Right atrium auricular region (tissue), 2 donors: ENCODE measurements at regions not wholly inside any gene's neighbourhood (a gene's known extent, or its start where the extent isn't known, plus 50 kb on each side); places are given as distances from the start of the nearest gene placed in this dataset.
"Not testable (repeated sequence)": the region's sequence is repeated elsewhere in the genome, so short reads cannot be mapped to it uniquely, and the experiment has no call there.

Source experiments
- DNase-seq: peaks from one replicate; pipeline ENCODE4 v3.0.0-alpha.2; 2019; ENCODE audit warnings: low spot score
- H3K27ac ChIP-seq, 2 donors: fragments of 200-600 bp; sonication (generic); 1 replicate in 1 of 2; 2 replicates in 1 of 2; pipeline ENCODE4 v1.5.1; 2016 to 2019
- H3K27me3 ChIP-seq, 2 donors: fragments of 200-600 bp; sonication (generic); one replicate each; pipeline versions ENCODE4 v1.5.1 to v1.6.0; 2017 to 2019
- H3K36me3 ChIP-seq: fragments of 200-600 bp; sonication (generic); one replicate; pipeline ENCODE4 v1.5.1; 2016
- H3K4me1 ChIP-seq, 2 donors: fragments of 200-600 bp; sonication (generic); one replicate each; pipeline versions ENCODE4 v1.5.1 to v1.6.0; 2017 to 2019
- H3K4me3 ChIP-seq, 2 donors: fragments of 200-600 bp; sonication (generic); 1 replicate in 1 of 2; 2 replicates in 1 of 2; pipeline ENCODE4 v1.5.1; 2017 to 2019; ENCODE audit warnings: mild to moderate bottlenecking in 1 of 2, moderate library complexity in 1 of 2
- H3K9me3 ChIP-seq, 2 donors: fragments of 200-600 bp; sonication (generic); one replicate each; pipeline ENCODE4 v1.5.1; 2019
- CTCF ChIP-seq, 2 donors: fragments of 200-600 bp; sonication (generic); IDR thresholded peaks; one replicate each; pipeline ENCODE4 v1.5.1; 2019; ENCODE audit warnings: antibody characterized with exemption in 2 of 2

DNA sequence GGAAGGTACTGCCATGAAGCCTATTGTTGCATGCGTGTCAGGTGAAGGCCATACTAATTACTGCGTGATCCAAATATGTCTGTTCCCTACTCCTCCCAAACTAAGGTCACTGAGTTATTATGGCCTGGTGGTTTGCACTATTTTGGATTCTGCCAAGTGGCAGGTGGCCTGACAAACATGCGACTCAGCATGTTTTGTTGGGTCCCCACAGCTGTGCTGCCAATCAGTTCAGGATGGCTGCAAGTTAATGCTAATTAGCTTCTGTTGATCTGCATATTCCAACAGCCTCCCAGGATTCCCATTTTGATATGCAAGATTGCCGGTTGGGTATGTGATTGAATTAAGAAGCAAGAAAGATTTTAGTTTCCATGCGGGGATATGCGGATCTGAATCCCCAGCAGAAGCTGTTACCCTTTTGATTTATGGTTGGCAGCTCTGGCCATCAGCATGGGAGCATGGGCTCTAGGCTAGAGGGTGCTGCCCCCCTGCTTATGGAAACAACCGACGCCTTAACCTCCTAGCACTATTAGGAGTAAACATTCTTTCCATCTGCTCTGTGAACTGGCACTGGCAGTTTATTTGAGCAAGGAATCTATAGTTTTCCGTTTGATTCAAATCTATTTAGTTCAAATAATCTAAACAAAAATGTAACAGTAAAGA is 429.8 kb upstream of the C1orf87 start:
- no peak for DNase-seq
- Histone ChIP-seq H3K36me3 (no peaks in the 10 kb centered on the region), H3K4me3 (no peak overlapping the region), H3K9me3 (peaks cover 0 to 21% of the 10 kb centered on the region in 2 donors), H3K27ac (no peak overlapping the region), H3K4me1 (no peaks in the 10 kb centered on the region), H3K27me3 (no peaks in the 10 kb centered on the region)
- no peak for TF ChIP-seq CTCF (IDR thresholded peaks at IDR 0.05)

DNA sequence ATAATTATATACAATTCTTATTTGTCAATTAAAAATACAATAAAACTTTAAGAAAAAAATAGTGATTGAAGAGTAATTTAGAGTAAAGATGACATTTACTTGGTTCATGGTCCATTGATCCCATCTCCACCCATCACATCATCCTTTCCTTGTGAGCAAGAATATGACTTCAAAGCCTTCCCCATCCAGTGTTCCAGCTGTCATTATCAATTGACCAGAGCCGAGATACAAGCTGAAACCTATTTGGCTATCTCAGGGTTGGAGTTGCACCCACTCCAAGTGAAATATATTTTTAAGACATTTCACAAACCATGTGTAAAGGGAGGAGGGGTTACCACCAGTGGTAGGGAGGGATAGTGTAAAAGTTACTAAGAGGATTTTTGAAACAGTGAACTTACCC is 428.9 kb upstream of the C1orf87 start:
- Histone ChIP-seq H3K4me1 (no peaks in the 10 kb centered on the region), H3K27me3 (no peaks in the 10 kb centered on the region), H3K36me3 (no peaks in the 10 kb centered on the region), H3K9me3 (peaks cover 0 to 30% of the 10 kb centered on the region in 2 donors), H3K27ac (no peak overlapping the region), H3K4me3 (no peak overlapping the region)
- no peak for DNase-seq
- no peak for TF ChIP-seq CTCF (IDR thresholded peaks at IDR 0.05)

GRCh38 chr1:60489916-60490480 is 416.4 kb upstream of the C1orf87 start:
- not testable (repeated sequence) for H3K9me3 ChIP-seq, H3K36me3 ChIP-seq, H3K4me3 ChIP-seq, H3K27ac ChIP-seq, H3K4me1 ChIP-seq, H3K27me3 ChIP-seq, DNase-seq

DNA sequence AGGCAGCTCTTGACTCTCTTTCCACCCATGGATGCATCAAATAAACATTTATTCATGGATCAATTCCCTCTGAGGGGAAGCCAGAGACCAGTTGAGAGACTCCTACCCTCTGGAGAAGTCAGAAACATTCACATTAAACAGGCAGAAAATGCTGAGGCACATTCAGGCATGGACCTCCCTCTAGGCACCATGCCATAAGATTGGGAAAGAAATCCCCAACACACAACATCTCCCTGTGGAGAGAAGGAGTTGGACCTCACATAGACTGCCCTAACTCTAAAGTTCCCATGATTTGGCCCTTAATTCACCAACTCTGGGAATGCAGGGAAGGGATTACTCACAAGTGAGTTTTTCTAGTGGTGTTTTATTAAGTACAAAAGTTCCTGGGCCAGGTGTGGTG is 415.3 kb upstream of the C1orf87 start:
- Histone ChIP-seq H3K4me1 (no peaks in the 10 kb centered on the region), H3K27ac (no peak overlapping the region), H3K4me3 (no peak overlapping the region), H3K9me3 (no peaks in the 10 kb centered on the region), H3K36me3 (no peaks in the 10 kb centered on the region), H3K27me3 (no peaks in the 10 kb centered on the region)
- no peak for TF ChIP-seq CTCF (IDR thresholded peaks at IDR 0.05)
- DNase-seq, result no peak

GRCh38 chr1:60487565-60488345 is 414.2 kb upstream of the C1orf87 start:
- H3K4me3 ChIP-seq, result no peak overlapping the region
- no peaks in the 10 kb centered on the region for H3K27me3 ChIP-seq
- no peak overlapping the region for H3K27ac ChIP-seq
- H3K9me3 ChIP-seq, result no peaks in the 10 kb centered on the region
- DNase-seq, result no peak
- H3K36me3 ChIP-seq, result no peaks in the 10 kb centered on the region
- TF ChIP-seq CTCF (IDR thresholded peaks at IDR 0.05), result no peak
- no peaks in the 10 kb centered on the region for H3K4me1 ChIP-seq

GRCh38 chr1:60483509-60483908 is 409.9 kb upstream of the C1orf87 start:
- Histone ChIP-seq H3K27ac (no peak overlapping the region), H3K36me3 (no peaks in the 10 kb centered on the region), H3K4me1 (no peaks in the 10 kb centered on the region), H3K27me3 (no peaks in the 10 kb centered on the region), H3K9me3 (peaks cover 0 to 10% of the 10 kb centered on the region in 2 donors), H3K4me3 (no peak overlapping the region)
- no peak for DNase-seq
- TF ChIP-seq CTCF (IDR thresholded peaks at IDR 0.05), result no peak
